CD4-positive, alpha-beta T cell treated with Interferon gamma for 1 hour (primary cell): ENCODE measurements at regions not wholly inside any gene's neighbourhood (a gene's known extent, or its start where the extent isn't known, plus 50 kb on each side); places are given as distances from the start of the nearest gene placed in this dataset.

Source experiments
- DNase-seq: peaks from one replicate; pipeline ENCODE4 v3.0.0-alpha.2; 2020

DNA sequence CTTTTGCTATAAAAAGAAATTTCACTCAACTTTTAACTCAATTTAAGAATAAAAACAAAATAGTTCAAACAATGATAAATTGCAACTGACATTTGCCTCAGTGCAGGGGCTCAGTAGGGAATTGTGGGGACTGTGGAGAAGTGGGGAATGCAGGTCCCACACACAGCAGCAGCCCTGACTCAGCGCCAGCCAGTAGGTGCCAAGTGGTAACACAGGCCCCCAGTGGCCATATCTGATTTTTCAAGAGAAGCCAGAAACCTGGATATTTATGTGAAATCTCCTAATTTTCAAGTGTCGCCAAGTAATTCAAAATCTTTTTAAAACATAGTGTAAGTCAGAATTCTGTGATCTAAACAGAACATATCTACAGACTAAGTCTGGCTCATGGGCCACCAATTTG, 186.3 kb downstream of the EN1 start:
- DNase-seq = no peak

DNA sequence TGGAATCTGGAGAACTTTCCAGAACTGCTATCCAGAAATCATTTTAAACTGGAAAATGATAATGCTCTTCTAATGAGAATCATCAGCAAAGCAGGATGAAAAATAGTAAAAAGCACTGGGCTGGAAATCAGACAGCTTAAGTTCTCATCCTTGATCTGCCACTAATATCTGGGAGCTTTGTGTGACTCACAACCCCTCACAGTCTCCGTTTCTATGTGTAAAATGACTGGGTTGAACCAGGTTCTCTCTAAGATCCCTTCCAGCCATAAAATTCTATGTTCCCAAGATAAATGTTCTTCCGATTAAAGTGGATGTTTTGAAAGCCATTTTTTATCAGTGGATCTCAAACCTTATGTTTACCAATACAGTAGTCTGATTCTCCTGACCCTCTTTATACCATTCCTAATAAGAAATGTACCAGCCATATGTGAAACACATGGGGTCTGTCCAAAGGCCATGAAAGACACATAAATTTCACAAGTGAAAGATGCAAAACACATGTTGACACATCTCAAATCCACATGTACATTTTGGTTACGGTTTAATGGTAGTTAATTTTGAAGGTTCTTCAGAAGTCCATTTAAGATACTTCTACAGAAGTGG, 188.8 kb downstream of the EN1 start:
- DNase-seq = no peak

DNA sequence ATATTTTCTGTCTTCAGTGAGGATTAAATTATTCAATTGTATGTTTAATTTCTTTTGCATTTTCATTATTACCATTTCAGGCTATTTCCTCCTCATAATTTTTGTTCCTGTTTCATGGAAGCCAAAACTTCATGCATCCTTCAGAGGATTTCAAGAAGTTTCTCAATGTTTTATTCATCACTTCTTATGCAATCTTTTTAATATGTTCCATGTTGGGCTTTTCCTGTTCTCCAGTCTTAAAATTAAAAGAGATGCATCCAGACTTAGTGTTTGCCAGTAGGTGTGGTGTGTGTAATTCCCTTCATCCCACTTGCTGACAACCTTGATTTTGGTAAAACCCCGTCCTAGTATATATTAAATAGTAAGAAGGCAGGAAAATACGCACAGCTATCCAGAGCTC, 190.0 kb downstream of the EN1 start:
- no peak for DNase-seq

DNA sequence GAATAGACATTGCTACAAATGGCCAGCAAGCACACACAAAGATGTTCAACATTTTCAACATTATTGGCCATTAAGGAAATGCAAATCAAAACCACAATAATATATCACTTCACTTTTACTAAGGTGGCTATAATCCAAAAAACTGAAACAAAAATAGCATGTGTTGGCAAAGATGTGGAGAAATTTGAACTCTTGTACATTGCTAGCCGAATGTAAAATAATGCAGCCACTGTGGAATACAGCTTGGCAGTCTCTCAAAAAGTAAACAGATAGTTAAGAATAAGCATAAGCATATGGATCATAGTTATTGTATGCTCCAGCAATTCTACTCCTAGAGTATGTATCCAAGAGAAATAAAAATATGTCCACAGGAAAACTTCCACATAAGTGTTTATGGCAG, 192.5 kb downstream of the EN1 start:
- no peak for DNase-seq

DNA sequence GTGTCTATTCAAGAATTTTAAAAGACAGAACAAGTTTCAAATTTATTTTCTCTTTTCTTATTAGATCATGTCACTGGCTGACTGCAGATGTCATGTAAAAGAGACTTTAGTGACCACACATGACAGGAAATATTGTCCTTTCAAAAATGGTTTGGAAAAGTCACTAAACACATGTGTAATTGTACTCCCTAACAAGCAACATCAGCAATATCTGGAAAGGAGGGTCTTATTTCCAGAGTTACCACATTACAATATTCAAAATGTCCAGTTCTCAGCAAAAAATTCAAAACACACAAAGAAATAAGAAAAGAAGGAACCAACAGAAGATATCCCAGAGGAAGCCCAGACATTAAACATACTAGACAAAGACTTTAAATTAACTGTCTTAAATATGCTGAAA, 197.1 kb downstream of the EN1 start:
- no peak for DNase-seq

DNA sequence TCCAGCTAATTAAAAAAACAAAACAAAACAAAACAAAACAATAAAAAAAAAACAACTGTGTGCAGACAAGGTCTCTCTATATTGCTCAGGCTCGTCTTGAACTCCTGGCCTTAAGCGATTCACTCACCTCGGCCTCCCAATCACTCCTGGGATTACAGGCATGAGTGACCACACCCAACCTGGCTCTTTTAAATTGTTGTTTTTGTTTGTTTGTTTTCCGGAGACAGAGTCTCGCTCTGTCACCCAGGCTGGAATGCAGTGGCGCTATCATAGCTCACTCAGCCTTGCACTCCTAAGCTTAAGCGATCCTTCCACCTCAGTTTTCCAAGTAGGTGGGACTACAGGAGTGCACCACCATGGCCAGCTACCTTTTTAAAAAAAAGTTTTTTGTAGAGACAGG, 201.6 kb downstream of the EN1 start:
- no peak for DNase-seq

DNA sequence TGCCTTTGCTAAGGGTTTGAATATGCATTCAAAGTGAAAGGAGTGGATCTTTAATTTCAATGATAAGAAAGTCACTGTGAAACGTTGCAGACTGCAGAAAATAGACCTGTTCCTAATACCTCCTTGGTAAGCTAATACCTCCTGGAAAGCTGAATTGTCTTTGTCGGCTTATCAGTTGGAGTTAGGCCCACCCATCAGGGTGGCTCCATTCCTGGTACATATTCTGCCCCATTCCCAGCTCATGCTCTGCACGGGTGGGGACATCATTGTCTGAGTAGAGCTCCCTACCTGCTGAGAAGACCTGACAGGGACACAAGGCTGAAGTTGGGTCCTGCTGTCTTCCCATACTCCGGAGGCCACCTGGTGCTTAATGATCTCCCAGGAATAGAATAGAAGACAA, 203.3 kb downstream of the EN1 start:
- DNase-seq = no peak

DNA sequence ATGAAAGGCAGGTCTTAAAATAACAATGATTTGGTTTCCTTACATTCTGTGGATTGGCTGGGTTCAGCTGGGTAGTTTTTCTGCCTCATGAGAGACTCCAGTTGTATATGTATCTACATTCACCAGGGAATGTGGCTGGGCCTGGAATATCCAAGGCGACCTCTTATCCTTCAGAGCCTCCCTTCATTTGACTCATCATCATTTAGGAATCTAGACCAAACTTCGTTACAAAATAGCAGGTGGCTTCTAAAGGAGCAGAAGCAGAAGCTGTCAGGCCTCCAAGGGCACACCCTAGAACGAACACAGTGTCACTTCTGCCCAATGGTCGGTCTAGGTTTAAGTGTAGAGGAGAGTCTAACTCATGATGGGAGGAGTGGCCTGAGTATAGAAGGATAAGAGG, 204.2 kb downstream of the EN1 start:
- no peak for DNase-seq

DNA sequence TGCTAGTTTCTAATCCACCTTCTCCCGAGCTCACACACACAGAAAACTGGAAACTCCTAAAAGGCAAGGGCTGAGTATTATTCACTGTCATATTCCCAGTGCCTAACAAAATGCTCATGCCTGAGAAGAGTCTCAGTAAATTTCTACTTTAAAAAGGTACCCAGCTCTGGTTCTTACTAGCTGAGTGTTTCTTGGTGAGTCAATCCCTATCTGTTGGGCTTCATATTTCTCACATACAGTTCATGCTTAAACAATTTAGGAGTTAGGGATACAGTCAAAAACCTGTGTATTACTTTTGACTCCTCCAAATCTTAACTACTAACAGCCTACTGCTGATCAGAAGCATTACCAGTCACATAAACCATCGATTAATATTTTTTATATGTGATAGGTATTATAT, 204.9 kb downstream of the EN1 start:
- no peak for DNase-seq

DNA sequence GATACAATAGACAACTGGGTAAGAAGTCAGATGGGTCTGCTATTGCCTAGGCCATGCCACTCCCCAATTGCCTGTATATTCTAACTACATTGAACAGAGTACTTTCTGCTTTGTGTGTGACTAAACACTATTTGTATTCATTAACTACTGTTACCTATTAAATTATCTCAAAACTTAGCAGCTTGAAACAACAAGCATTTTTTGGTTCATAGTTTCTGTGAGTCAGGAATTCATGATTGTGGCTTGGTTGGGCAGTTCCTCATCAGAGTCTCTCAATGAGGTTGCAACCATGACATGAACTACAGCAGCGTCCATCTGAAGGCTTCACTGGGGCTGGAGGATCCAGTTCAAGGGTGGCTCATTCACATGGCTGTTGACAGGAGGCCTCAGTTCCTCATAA, 205.7 kb downstream of the EN1 start:
- no peak for DNase-seq

DNA sequence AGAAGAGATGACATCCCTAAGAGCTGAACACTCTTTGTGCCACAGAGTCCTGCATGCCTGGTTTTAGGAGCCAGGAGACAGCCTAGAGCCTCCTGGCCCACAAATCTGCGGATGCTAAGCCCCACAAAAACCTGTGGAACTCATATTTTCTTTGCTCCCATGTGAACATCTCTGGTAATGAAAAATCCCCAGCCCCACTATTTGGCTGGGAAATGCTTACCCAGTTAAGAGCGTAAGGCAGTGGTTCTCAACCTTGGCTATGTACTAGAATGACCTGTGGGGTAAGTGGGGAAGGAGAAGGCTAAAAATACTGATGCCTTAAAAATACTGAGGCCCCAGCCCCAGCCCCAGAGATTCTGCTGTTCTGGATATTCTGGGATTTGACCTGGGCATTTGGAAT, 208.1 kb downstream of the EN1 start:
- DNase-seq = no peak

DNA sequence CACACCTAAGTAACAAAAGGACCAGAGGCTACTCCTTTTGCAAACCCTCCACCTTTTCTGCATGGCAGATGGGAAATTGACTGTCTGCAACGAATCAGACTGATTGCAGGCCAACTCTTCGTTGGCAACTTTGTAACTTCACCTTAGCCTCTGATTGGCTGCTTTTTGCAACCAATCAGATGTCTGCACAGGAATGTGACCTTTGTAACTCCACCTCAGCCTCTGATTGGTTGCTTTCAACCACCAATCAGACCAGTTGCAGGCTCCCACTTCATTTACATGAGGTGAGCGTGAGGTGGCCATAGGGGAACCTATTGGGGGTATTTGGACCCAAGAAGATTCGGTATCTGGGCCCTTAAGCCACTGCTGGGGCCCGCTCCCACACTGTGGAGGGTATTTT, 209.0 kb downstream of the EN1 start:
- no peak for DNase-seq

DNA sequence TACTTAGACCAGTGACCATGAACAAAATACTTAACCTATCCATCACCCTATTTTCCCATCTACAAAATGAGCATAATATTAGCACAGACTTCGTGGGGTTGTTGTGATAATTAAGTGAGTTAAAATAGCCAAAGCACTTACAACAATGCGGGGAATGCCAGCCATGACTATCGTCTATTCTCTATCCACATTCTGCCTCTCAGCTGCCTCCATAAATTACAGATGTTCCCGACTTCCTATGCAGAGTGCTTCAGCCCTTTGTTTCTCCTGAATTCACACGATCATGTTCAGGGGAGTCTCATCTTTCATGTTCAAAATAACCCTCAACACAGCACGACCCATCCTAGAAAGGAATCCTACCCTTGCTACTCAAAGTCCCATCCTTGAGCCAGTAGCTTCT, 211.6 kb downstream of the EN1 start:
- no peak for DNase-seq

DNA sequence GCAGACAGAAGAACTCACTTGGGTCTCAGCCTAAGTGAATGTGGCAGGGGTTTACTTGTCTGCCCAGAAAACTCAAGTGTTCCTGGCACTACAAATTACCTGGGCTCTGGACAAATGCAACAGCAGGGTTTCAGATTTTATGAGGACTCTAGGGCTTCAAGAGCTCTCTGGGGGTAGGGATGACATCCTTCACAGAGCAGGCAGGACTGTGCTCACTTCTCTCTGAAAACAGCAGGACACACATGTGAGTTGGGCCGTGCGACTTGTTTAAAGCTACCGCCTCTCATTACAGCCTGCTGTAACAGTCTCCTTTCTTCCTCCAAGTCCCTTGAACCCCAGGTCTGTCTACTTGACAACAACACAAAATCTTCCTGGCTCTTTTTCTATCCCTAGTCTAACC, 212.6 kb downstream of the EN1 start:
- no peak for DNase-seq

DNA sequence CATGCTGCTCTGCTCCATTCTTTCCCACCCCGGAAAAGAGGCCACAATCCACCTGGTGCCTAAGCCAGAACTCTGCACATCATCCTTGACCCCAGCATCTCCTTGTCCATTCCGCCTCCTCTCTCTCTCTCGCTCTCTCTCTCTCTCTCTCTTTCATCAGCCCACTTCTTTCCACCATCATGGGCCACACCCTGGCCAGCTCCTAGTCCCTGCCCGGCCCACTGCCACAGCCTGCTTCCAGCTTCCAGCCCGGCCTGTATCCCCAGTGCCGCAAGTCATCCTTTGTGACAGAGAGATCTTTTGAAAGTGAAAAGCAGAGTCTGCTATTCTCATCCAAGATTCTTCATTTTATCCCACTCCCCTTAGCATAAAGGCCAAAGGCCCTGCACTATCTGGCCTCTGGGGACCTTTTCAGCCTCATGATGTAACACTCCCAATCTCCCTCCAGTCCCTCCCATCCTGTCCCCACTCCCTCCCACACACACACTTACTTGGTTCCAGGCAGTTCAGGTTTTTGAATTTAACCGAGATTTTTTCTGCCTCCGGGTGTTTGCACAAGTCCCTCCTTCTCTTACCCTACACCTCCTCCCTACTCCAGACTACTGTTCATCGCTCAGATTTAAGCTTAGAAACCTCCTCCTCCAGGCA, 214.0 kb downstream of the EN1 start:
- DNase-seq = no peak

DNA sequence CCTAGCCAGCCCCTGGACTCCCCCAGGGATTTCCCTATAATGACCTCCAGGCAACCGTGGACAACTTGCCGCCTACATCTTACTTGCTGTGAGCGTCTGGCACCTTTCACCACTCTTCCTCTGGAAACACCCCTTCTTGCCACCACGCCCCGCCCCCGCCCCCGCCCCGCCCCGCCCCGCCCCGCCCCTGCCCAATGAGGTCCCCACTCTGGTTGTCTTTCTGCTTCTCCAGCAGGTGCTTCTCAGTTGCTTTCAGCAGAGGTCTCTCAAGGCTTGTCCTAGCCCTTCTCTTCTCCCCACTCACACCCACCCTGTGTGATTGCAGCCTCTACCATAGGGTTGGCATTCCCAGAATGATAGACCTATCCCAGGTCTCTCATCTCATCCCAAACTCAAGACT, 214.5 kb downstream of the EN1 start:
- DNase-seq = no peak

DNA sequence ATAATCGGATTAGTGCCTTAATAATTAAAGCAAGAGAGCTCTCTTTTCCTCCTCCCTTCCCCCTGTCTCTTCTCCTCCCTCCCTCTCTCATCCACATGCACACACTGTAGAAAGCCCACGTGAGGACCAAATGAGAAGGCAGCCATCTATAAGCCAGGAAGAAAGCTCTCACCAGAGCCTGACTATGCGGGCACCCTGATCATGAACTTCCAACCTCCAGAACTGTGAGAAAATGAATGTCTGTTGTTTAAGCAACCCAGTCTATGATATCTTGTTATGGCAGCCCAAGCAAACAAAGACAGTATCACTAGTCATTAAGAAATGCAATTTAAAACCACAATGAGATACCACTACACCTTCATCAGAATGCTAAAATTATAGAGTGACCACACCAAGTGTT, 220.3 kb downstream of the EN1 start:
- no peak for DNase-seq

DNA sequence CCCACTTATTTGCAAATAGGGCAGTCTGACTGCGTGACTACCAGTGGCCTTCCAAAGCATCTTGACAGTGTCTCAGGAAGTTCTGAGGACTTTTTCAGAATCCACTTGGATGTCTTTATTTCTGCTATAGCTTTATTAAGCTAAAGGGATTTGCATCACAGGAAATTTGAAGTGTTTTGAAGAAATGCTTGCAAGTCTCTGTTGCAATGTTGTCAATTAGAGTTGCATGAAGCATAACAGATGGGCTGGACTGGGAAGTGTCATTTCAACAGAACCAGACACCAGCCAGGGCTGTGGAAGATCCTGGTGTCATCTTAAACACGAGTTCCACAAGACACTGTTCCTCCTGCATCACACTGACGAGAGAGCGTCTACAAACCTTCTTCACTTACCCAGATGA, 224.5 kb downstream of the EN1 start:
- DNase-seq = no peak

DNA sequence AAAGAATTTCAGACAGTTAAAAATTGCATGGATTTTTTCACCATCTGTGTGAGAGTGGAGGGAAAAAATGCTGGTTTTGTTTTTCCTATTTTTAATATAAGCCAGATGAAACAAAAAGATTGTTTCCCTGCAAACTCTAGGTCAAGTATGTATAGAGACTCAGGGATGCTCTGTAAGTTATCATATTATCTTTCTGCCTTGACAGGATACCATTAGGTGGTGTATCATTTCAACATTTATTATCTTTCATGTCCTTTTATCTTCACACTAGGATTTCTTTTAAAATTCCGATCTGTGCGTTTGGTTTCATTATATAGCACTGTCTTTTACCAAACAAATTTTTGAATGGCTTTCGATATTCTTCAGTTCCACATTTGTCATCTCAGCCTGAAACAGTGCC, 225.3 kb downstream of the EN1 start:
- DNase-seq = no peak

DNA sequence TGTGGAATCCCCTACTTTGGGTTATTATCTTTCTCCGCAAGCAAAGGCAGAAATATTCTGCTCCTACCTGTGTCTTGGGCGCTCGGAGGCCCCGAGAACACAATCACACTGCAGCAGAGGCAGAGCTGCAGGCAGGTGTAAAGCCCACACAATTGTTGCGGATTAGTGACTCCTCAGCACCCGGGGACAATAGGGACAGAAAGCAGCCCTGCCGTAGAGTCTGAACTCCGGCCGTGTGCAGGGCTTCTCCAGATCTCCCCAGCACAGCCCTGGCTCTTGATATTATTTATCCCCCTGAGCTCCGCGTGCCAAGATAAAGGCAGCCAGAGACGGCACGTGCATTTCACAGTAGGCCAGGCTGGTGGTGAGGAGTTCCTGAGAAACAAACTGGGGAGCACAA, 229.2 kb downstream of the EN1 start:
- no peak for DNase-seq

DNA sequence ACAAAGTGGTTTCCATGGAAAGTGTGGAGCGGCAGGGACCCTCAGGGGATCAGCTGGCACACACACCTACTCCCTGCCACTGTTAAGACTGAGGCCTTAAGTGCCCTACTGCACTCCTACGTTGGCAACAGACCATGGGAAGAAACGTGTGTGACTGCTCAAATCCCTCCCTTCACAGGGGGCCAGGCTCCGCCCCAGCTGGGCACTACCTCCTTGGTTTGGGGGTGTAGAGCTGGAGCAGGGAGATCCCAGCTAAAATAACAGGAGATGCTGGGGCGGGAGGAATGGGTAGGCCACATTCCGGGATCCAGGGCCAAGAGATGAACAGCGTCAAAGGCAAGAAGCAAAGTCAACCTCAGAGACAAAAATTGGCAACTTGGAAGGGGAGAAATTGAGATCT, 231.0 kb downstream of the EN1 start:
- DNase-seq = no peak

DNA sequence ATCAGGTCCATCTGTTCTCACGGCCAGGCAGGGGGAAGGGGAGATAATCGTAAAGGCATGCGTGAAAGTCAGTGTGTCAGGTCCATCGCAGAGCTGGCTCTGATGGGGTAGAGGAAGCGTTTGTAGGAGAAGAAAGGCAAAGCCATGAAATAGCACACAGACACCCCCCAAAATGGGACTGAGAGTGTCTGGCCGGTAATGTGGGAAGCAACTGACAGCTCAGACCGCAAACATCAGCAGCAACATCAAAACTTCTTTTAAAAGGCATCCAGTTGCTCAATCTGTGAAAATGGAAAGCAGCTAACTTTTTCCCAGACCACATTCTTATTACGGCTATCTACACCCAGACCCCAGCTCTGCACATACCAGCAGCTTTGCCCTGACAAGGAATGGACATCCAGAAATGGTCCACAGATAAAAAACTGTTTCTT, 232.6 kb downstream of the EN1 start:
- no peak for DNase-seq

DNA sequence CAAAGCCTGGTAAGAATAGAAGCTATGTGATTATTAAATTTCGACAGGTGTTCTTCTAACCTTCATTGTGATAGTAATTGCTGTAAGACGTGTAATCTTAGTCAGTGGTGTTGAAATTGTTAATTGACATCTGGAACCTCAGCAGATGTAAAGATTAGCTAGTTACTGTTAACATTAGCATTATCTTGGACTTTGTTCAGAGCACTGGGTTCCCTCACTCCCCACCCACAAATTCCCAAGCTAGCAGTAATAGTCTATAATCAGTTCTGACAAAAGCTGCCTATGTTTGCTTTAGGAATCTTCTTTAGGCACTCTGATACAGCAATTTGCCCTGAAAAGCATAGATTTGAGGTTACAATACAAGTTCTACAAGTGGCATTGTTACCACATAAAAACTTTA, 233.7 kb downstream of the EN1 start:
- no peak for DNase-seq

DNA sequence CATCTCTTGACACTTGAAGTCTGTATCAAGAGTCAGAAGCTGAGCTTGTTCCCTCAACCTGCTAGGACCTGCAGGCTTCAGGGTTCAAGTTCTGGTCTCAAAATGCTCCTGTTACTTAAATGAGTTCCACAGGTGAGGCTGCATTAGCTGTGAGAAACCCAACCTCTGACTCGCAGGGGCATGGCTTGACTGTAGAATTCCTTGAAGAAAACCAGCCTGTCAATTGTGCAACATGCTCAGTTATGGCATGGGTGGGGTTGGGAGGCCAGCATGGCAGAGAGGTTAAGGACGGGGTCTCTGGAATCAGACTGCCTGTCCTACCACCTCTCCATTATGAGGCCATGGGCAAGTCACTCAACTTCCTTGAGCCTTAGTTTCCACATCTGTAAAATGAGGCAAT, 235.8 kb downstream of the EN1 start:
- no peak for DNase-seq

DNA sequence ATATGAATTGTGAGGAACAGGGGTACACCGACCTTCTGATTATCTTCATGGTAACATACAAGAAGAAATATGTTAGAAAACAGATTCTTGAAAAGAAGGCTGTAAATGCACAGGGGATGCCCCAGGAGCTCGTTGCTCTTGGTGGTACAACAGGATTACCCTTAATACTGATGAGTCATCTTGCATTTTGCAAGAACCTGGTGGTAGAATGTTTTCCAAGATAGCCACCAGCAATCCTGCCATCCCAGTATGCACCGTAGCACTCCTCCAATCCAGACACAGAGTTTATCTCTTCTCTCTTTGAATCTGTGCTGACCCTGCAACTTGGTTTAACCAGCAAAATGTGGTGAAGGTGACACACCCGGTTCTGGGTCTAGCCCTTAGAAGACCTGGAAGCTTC, 238.3 kb downstream of the EN1 start:
- no peak for DNase-seq

DNA sequence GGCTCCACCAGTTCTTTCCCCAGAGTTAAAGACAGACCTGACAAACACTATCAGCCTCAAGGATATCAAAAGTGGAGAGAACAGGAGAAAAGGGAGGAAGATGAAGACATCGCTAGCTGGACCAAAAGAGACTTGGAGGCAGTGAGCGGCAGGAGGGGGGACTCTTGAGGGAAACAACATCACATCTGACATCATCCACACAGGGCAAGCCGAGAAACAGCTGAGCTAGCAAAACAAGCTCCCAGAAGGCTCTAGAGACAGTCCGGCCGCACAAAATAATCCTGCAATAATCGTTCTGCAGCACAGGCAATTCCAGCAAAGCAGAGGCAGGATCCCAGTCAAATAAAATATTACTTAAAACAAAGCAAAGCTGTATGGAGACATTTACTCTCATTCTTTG, 239.8 kb downstream of the EN1 start:
- no peak for DNase-seq
